GM10248 (cell line): ENCODE measurements at regions not wholly inside any gene's neighbourhood (a gene's known extent, or its start where the extent isn't known, plus 50 kb on each side); places are given as distances from the start of the nearest gene placed in this dataset.

ENCODE experiments used
- CTCF ChIA-PET: fragments of 300-600 bp; sonication (Branson Sonifier 250); formaldehyde crosslinking; extraction: SDS; loops from one replicate; lab custom pipeline; 2021; ENCODE audit warnings: antibody characterized with exemption; lab: Yijun Ruan, JAX
- POLR2A ChIA-PET: fragments of 350-650 bp; sonication (Branson Sonifier 250); formaldehyde crosslinking; extraction: SDS; loops from one replicate; lab custom pipeline; 2020; ENCODE audit warnings: antibody characterized with exemption; lab: Yijun Ruan, JAX
- DNase-seq: peaks from one replicate; pipeline ENCODE4 v3.0.0; 2012; ENCODE audit errors: extremely low spot score
- TF ChIP-seq, protein P1 (sequence below): IDR thresholded peaks from 2 replicates; pipeline ENCODE4 v1.5.1; 2012; ENCODE audit warnings: mild to moderate bottlenecking, low read depth; ENCODE audit errors: extremely low read depth, missing control alignments, control extremely low read depth

- POLR2A ChIA-PET = no interaction called here
- CTCF ChIA-PET = no interaction called here
- TF ChIP-seq, protein P1, sequence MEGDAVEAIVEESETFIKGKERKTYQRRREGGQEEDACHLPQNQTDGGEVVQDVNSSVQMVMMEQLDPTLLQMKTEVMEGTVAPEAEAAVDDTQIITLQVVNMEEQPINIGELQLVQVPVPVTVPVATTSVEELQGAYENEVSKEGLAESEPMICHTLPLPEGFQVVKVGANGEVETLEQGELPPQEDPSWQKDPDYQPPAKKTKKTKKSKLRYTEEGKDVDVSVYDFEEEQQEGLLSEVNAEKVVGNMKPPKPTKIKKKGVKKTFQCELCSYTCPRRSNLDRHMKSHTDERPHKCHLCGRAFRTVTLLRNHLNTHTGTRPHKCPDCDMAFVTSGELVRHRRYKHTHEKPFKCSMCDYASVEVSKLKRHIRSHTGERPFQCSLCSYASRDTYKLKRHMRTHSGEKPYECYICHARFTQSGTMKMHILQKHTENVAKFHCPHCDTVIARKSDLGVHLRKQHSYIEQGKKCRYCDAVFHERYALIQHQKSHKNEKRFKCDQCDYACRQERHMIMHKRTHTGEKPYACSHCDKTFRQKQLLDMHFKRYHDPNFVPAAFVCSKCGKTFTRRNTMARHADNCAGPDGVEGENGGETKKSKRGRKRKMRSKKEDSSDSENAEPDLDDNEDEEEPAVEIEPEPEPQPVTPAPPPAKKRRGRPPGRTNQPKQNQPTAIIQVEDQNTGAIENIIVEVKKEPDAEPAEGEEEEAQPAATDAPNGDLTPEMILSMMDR = no peak
These were observed 577.0 kb upstream of the STXBP6 start for GRCh38 chr14:25626986-25627385.

DNA sequence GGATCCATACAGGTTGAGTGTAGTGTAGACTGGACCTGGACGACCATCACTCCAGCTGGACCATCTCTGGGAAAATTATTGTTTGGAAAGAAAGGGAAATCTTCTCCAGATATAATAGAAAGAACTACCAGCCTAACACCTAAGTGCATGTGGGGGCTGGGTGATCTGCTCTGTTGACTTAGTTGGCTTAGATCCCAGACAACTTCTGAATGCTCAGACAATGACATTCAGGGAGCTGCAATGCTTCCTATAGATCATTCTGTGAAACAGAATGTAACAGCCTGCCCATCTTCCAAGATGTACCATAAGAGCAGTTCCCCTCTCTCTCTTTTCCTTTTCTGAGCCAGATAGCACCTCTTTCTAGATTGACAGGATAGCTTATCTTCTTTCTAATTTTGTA is 572.8 kb upstream of the STXBP6 start:
- TF ChIP-seq, protein P1 = no peak
- ChIA-PET POLR2A (no interaction called here), CTCF (interaction anchor here (1.1 to 1.8 kb wide), 2 partner anchors 9 to 25 kb away, joined by 4 to 5 read pairs; no protein-coding TSS in a partner anchor)
- no peak for DNase-seq

More at GRCh38 chr14:25626986-25627385, 577.0 kb upstream of the STXBP6 start:
- no peak for DNase-seq

- TF ChIP-seq, protein P1 = no peak
- no peak for DNase-seq
- ChIA-PET CTCF (no interaction called here), POLR2A (no interaction called here)
These were observed 570.6 kb upstream of the STXBP6 start for GRCh38 chr14:25620515-25620914.

- DNase-seq = no peak
These were observed 565.2 kb upstream of the STXBP6 start for GRCh38 chr14:25615174-25615573.

GRCh38 chr14:25607192-25607591 is 557.2 kb upstream of the STXBP6 start:
- no peak for DNase-seq
- ChIA-PET POLR2A (no interaction called here), CTCF (no interaction called here)
- TF ChIP-seq, protein P1 = no peak

More at GRCh38 chr14:25615174-25615573, 565.2 kb upstream of the STXBP6 start:
- POLR2A ChIA-PET = no interaction called here
- TF ChIP-seq, protein P1 = no peak
- CTCF ChIA-PET = no interaction called here

GRCh38 chr14:25602106-25602505 is 552.2 kb upstream of the STXBP6 start:
- ChIA-PET POLR2A (no interaction called here), CTCF (no interaction called here)
- no peak for DNase-seq
- TF ChIP-seq, protein P1 = no peak
